ENCODE measurements at regions not wholly inside any gene's neighbourhood (a gene's known extent, or its start where the extent isn't known, plus 50 kb on each side); places are given as distances from the start of the nearest gene placed in this dataset.

GRCh38 chr5:124153588-124153987, 592.9 kb downstream of the ZNF608 start:
- H3K9me3 Mint-ChIP-seq = peaks cover 25% of the 10 kb centered on the region
- H3K27ac Mint-ChIP-seq = no peak overlapping the region
- H3K36me3 Mint-ChIP-seq = peaks cover 7% of the 10 kb centered on the region
- no peaks in the 10 kb centered on the region for H3K27me3 Mint-ChIP-seq
- no peak overlapping the region for H3K4me3 Mint-ChIP-seq
- H3K4me1 Mint-ChIP-seq = peaks cover 13% of the 10 kb centered on the region
- no peak for ATAC-seq

DNA sequence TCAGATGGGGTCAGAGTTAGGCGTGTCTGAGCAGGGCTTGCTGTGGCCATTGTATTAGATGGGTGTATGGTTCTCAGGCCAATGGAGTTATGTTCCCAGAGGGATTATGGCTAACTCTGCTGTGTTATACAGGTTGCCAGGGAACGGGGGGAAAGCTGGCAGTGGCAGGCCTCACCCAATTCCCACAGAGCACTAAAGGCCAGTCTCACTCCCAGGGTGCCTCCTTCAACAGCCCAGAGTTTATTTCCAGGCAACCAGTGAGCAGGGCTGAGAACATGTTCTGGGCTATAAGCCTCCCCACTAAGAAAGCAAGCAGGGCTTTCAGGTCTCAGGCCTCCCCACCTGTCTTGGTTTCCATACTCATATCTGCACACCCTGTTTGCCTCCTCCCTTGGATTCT, 597.9 kb downstream of the ZNF608 start:
- Mint-ChIP-seq H3K27me3 (no peaks in the 10 kb centered on the region), H3K4me1 (no peaks in the 10 kb centered on the region), H3K9me3 (peaks cover 15% of the 10 kb centered on the region), H3K27ac (no peak overlapping the region), H3K36me3 (no peaks in the 10 kb centered on the region), H3K4me3 (no peak overlapping the region)
- no peak for ATAC-seq

- no peak for ATAC-seq
- Mint-ChIP-seq H3K27ac (no peak overlapping the region), H3K4me3 (no peak overlapping the region), H3K4me1 (peaks cover 5% of the 10 kb centered on the region), H3K27me3 (no peaks in the 10 kb centered on the region), H3K9me3 (peaks cover 8% of the 10 kb centered on the region), H3K36me3 (peaks cover 9% of the 10 kb centered on the region)
These were observed 606.4 kb downstream of the ZNF608 start for GRCh38 chr5:124140060-124140459.

- Mint-ChIP-seq H3K27me3 (no peaks in the 10 kb centered on the region), H3K36me3 (peaks cover 9% of the 10 kb centered on the region), H3K4me1 (peaks cover 5% of the 10 kb centered on the region), H3K27ac (no peak overlapping the region), H3K4me3 (no peak overlapping the region), H3K9me3 (peaks cover 8% of the 10 kb centered on the region)
- no peak for ATAC-seq
These were observed 607.0 kb downstream of the ZNF608 start for GRCh38 chr5:124139477-124139876.

- Mint-ChIP-seq H3K36me3 (no peaks in the 10 kb centered on the region), H3K9me3 (peaks cover 2% of the 10 kb centered on the region), H3K27ac (no peak overlapping the region), H3K4me3 (no peak overlapping the region), H3K4me1 (no peaks in the 10 kb centered on the region), H3K27me3 (no peaks in the 10 kb centered on the region)
- ATAC-seq = no peak
These were observed 609.8 kb downstream of the ZNF608 start for GRCh38 chr5:124136609-124137008.

- no peaks in the 10 kb centered on the region for H3K36me3 Mint-ChIP-seq
- H3K27me3 Mint-ChIP-seq = no peaks in the 10 kb centered on the region
- H3K9me3 Mint-ChIP-seq = no peaks in the 10 kb centered on the region
- no peaks in the 10 kb centered on the region for H3K4me1 Mint-ChIP-seq
- no peak overlapping the region for H3K27ac Mint-ChIP-seq
- no peak for ATAC-seq
- H3K4me3 Mint-ChIP-seq = no peak overlapping the region
These were observed 611.5 kb downstream of the ZNF608 start for GRCh38 chr5:124134941-124135340.

GRCh38 chr5:124133406-124133805, 613.0 kb downstream of the ZNF608 start:
- H3K27me3 Mint-ChIP-seq = no peaks in the 10 kb centered on the region
- H3K4me1 Mint-ChIP-seq = no peaks in the 10 kb centered on the region
- ATAC-seq = no peak
- no peak overlapping the region for H3K27ac Mint-ChIP-seq
- H3K36me3 Mint-ChIP-seq = no peaks in the 10 kb centered on the region
- H3K4me3 Mint-ChIP-seq = no peak overlapping the region
- no peaks in the 10 kb centered on the region for H3K9me3 Mint-ChIP-seq

DNA sequence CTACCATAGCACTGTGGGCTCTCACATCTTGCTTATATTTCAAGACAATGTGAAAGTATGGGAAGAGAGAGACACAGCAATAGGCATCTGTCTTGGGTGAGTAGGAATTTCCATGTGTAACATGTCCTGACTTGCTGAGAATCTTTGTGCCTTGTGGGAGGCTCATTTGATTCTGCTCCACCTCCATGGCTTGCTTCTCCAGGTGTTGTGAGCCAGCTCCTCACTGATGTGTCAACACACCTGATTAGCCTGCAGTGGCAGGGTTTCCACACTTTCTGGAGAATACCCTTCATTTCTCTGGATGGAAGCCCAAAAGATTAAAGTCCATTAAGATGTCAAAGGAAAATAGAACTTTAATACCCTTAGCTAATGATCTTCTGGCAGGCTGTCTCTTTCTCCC, 613.6 kb downstream of the ZNF608 start:
- H3K9me3 Mint-ChIP-seq = no peaks in the 10 kb centered on the region
- H3K27ac Mint-ChIP-seq = no peak overlapping the region
- ATAC-seq = no peak
- H3K4me3 Mint-ChIP-seq = no peak overlapping the region
- H3K27me3 Mint-ChIP-seq = no peaks in the 10 kb centered on the region
- no peaks in the 10 kb centered on the region for H3K4me1 Mint-ChIP-seq
- no peaks in the 10 kb centered on the region for H3K36me3 Mint-ChIP-seq

- no peaks in the 10 kb centered on the region for H3K27me3 Mint-ChIP-seq
These were observed 615.0 kb downstream of the ZNF608 start for GRCh38 chr5:124131466-124131865.

DNA sequence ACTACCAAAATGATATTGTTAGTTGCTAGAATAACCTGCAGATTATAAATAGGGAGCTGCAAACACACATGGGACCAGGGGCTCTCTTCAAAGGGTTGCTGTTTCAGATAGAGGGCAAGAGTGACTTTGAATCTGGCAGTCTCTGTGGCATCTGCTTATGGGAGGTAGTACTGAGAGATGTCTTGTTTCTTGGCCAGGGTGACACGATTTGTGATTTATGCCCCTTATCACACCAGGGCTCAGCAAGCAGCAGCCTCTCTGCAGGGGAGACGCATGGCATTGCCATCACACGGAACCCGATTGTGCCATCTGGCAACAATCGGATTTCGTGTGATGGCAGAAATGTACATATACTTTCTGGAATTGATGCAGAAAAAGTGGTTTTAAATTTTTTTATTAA, 615.6 kb downstream of the ZNF608 start:
- H3K9me3 Mint-ChIP-seq = no peaks in the 10 kb centered on the region
- no peak overlapping the region for H3K27ac Mint-ChIP-seq
- H3K4me3 Mint-ChIP-seq = no peak overlapping the region
- no peaks in the 10 kb centered on the region for H3K36me3 Mint-ChIP-seq
- H3K4me1 Mint-ChIP-seq = no peaks in the 10 kb centered on the region
- H3K27me3 Mint-ChIP-seq = no peaks in the 10 kb centered on the region
- no peak for ATAC-seq

More at GRCh38 chr5:124131466-124131865, 615.0 kb downstream of the ZNF608 start:
- Mint-ChIP-seq H3K4me1 (no peaks in the 10 kb centered on the region), H3K36me3 (no peaks in the 10 kb centered on the region), H3K4me3 (no peak overlapping the region), H3K9me3 (no peaks in the 10 kb centered on the region), H3K27ac (no peak overlapping the region)
- ATAC-seq = no peak

- Mint-ChIP-seq H3K9me3 (no peaks in the 10 kb centered on the region), H3K27ac (no peak overlapping the region), H3K4me1 (no peaks in the 10 kb centered on the region), H3K4me3 (no peak overlapping the region), H3K27me3 (no peaks in the 10 kb centered on the region), H3K36me3 (no peaks in the 10 kb centered on the region)
- no peak for ATAC-seq
These were observed 616.9 kb downstream of the CSNK1G3 start for GRCh38 chr5:124128867-124129266.

GRCh38 chr5:124126504-124127217, 614.7 kb downstream of the CSNK1G3 start:
- no peaks in the 10 kb centered on the region for H3K27me3 Mint-ChIP-seq
- no peaks in the 10 kb centered on the region for H3K9me3 Mint-ChIP-seq
- no peak overlapping the region for H3K27ac Mint-ChIP-seq
- H3K4me1 Mint-ChIP-seq = no peaks in the 10 kb centered on the region
- no peaks in the 10 kb centered on the region for H3K36me3 Mint-ChIP-seq
- H3K4me3 Mint-ChIP-seq = no peak overlapping the region
- no peak for ATAC-seq

GRCh38 chr5:124124711-124125229, 612.8 kb downstream of the CSNK1G3 start:
- no peaks in the 10 kb centered on the region for H3K9me3 Mint-ChIP-seq
- no peaks in the 10 kb centered on the region for H3K27me3 Mint-ChIP-seq
- H3K4me1 Mint-ChIP-seq = no peaks in the 10 kb centered on the region
- no peak overlapping the region for H3K27ac Mint-ChIP-seq
- no peak overlapping the region for H3K4me3 Mint-ChIP-seq
- H3K36me3 Mint-ChIP-seq = no peaks in the 10 kb centered on the region
- ATAC-seq = no peak

DNA sequence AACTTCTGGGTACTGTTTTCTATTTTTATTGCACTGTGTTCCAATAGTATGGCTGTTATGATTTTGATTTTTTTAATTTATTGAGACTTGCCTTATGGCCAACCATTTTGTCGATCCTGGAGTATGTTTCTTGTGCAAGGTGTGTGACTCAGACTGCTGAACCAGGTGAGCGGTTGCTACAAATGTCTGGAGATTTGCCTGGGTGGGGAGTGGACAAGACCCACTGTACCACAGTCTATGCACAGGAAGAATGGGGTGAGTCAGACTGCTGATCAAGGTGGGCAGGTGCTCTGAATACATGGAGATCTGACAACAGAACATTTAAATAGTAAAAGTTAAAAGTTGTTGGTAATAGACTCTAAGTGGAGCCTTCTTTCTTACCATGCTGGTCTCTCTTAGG, 609.2 kb downstream of the CSNK1G3 start:
- ATAC-seq = no peak
- no peaks in the 10 kb centered on the region for H3K36me3 Mint-ChIP-seq
- H3K9me3 Mint-ChIP-seq = no peaks in the 10 kb centered on the region
- no peaks in the 10 kb centered on the region for H3K27me3 Mint-ChIP-seq
- H3K4me3 Mint-ChIP-seq = no peak overlapping the region
- no peaks in the 10 kb centered on the region for H3K4me1 Mint-ChIP-seq
- no peak overlapping the region for H3K27ac Mint-ChIP-seq

DNA sequence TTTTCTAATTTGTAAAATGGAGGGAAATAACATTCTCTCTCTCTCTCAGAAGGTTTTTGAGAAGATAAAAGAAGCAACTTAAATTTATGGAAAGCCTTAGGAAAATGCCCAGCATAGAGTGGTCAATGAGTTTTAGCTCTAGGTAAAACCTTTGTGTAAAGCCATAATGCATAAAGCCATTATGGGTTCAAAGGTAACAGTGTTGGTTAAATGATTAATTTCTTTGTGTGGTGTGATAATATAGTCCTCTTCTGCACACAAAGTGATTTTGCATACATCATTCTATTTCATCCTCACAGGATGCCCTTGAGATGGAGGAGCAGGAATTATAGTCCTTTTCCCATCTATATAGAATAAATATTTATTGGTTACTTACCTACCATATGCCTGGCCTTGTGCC, 602.9 kb downstream of the CSNK1G3 start:
- Mint-ChIP-seq H3K27ac (no peak overlapping the region), H3K4me1 (no peaks in the 10 kb centered on the region), H3K9me3 (no peaks in the 10 kb centered on the region), H3K4me3 (no peak overlapping the region), H3K36me3 (no peaks in the 10 kb centered on the region), H3K27me3 (no peaks in the 10 kb centered on the region)
- ATAC-seq = no peak

DNA sequence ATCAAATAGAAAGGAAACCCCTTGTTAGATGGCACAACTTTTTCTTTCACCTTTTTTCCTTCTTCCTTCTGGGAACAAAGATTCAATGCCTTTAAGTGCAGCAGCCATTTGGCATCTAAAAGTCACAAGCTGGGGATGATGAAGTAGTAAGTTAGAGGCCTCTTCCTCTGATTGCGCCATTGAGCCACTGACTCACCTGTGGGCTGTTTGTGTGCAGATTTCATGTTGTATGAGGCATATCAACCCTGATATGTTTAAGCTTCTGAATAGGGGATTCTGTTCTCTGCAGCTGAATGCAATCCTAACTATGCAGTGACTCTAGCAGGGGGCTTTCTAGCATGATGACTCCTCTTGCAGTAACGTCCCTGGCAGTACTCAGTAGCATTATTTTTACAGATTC, 599.9 kb downstream of the CSNK1G3 start:
- Mint-ChIP-seq H3K27me3 (no peaks in the 10 kb centered on the region), H3K9me3 (no peaks in the 10 kb centered on the region), H3K36me3 (no peaks in the 10 kb centered on the region), H3K27ac (no peak overlapping the region), H3K4me3 (no peak overlapping the region), H3K4me1 (no peaks in the 10 kb centered on the region)
- ATAC-seq = no peak

All from stimulated activated memory B cell treated with anti-CD40 and anti-IgM and Interleukin-4, amounts not matched to agents 10 μg/mL and 1 μg/mL and 100 μg/mL, for 72 hours (primary cell).